Fibroblast of the aortic adventitia (primary cell): ENCODE measurements at regions not wholly inside any gene's neighbourhood (a gene's known extent, or its start where the extent isn't known, plus 50 kb on each side); places are given as distances from the start of the nearest gene placed in this dataset.
"Not testable (repeated sequence)": the region's sequence is repeated elsewhere in the genome, so short reads cannot be mapped to it uniquely, and the experiment has no call there.

Experiments
- DNase-seq: peaks from one replicate; pipeline ENCODE4 v3.0.0-alpha.2; 2010; ENCODE audit warnings: low read depth
- H3K4me3 ChIP-seq: 2 replicates; pipeline ENCODE4 v1.5.1; 2011; ENCODE audit warnings: low read depth, mild to moderate bottlenecking, control low read depth, low read length, moderate library complexity
- CTCF ChIP-seq: IDR thresholded peaks from 2 replicates; pipeline ENCODE4 v1.5.1; 2011; ENCODE audit warnings: mild to moderate bottlenecking, low read length, control low read depth, inconsistent platforms; ENCODE audit not compliant: insufficient read depth

- no peak overlapping the region for H3K4me3 ChIP-seq
- no peak for TF ChIP-seq CTCF
- no peak for DNase-seq
These were observed 184.3 kb upstream of the OLIG3 start for GRCh38 chr6:137678451-137678850.

GRCh38 chr6:137680705-137681346 lies 186.2 kb upstream of the TNFAIP3 start:
- TF ChIP-seq CTCF = no peak
- H3K4me3 ChIP-seq = no peak overlapping the region
- DNase-seq = peak; percentile 42

- no peak overlapping the region for H3K4me3 ChIP-seq
- DNase-seq = no peak
- TF ChIP-seq CTCF = no peak
These were observed 185.5 kb upstream of the TNFAIP3 start for GRCh38 chr6:137681445-137682009.

- not testable (repeated sequence) for H3K4me3 ChIP-seq, DNase-seq
These were observed 184.4 kb upstream of the TNFAIP3 start for GRCh38 chr6:137682658-137683057.

GRCh38 chr6:137683916-137684315 lies 183.1 kb upstream of the TNFAIP3 start:
- no peak for TF ChIP-seq CTCF
- DNase-seq = no peak
- no peak overlapping the region for H3K4me3 ChIP-seq

- no peak overlapping the region for H3K4me3 ChIP-seq
- TF ChIP-seq CTCF = no peak
- no peak for DNase-seq
These were observed 181.2 kb upstream of the TNFAIP3 start for GRCh38 chr6:137685798-137686375.

GRCh38 chr6:137687818-137688217 lies 179.2 kb upstream of the TNFAIP3 start:
- no peak overlapping the region for H3K4me3 ChIP-seq
- TF ChIP-seq CTCF = no peak
- no peak for DNase-seq
